ENCODE measurements at regions not wholly inside any gene's neighbourhood (a gene's known extent, or its start where the extent isn't known, plus 50 kb on each side); places are given as distances from the start of the nearest gene placed in this dataset.

DNA sequence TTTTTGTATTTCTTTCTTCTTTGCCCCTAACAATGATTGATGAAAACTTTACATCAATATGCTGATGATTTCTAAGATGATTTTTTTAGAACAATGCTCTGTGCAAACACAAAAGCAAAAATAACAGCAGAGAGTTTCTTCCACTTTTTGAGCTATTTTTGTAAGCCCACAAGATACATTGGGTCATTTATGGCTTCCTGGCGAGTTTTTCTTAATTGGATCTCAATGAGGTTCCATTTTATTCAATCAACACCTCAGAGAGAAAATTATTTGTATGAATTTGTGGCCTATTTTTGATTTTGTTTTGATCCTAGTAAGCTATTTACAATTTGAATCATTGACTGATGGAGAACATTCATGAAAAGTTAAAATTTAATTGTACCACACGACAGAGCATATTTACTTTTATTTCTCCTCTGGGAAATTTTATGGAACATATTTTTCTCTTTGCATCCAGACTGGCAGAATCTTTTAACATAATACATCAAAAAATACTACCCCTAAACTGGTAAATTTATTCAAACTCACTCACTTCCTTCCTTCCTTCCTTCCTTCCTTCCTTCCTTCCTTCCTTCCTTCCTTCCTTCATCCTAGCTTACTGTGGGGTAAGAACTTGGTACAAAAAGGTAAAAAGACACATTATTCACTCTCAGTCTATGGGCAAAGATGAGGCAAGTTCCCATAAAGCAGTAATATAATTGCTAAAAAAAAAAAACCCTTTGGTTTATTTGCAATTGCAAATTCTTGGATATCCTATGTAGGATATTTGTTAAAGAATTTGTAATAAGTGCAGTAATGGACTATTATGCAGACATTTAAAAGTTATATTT is 710.4 kb downstream of the SLC4A3 start:
- H3K9me3 ChIP-seq, result no peaks in the 10 kb centered on the region
- H3K27me3 ChIP-seq, result no peaks in the 10 kb centered on the region
- DNase-seq (ENCODE audit: extremely low spot score in 2 of 2), result no peak
- intact Hi-C loops (cut with DNase I), result no loop called here
- no peak for TF ChIP-seq POLR2AphosphoS5 (IDR thresholded peaks at IDR 0.05; ENCODE audit: insufficient read depth in 1 of 2, low read depth in 1 of 2)
- TF ChIP-seq, protein P1, sequence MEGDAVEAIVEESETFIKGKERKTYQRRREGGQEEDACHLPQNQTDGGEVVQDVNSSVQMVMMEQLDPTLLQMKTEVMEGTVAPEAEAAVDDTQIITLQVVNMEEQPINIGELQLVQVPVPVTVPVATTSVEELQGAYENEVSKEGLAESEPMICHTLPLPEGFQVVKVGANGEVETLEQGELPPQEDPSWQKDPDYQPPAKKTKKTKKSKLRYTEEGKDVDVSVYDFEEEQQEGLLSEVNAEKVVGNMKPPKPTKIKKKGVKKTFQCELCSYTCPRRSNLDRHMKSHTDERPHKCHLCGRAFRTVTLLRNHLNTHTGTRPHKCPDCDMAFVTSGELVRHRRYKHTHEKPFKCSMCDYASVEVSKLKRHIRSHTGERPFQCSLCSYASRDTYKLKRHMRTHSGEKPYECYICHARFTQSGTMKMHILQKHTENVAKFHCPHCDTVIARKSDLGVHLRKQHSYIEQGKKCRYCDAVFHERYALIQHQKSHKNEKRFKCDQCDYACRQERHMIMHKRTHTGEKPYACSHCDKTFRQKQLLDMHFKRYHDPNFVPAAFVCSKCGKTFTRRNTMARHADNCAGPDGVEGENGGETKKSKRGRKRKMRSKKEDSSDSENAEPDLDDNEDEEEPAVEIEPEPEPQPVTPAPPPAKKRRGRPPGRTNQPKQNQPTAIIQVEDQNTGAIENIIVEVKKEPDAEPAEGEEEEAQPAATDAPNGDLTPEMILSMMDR (IDR thresholded peaks at IDR 0.05), result no peak
- TF ChIP-seq POLR2A (IDR thresholded peaks at IDR 0.05), result no peak
- no peak overlapping the region for H3K27ac ChIP-seq
- no peak overlapping the region for H3K4me3 ChIP-seq
- no peaks in the 10 kb centered on the region for H3K36me3 ChIP-seq
- H3K4me1 ChIP-seq, result no peaks in the 10 kb centered on the region

DNA sequence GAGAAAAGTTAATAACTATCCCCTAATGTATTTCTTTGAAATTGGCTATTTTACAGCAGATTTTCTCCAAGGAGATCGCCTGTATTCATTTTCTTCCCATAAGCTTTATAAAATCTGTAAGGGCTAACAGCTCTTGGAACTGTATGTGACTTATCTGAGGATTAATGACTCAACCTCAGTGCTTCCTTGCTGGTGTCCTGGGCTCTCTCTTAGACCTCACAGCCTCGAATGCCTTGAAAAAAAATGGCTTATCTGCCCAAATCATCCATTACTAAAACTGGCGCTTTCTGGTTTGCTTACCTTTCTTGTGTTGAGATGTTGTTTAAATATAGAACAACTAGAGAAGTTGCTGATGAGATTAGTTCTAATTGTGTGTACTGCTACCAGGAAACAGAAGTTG is 713.6 kb downstream of the SLC4A3 start:
- H3K27ac ChIP-seq, result no peak overlapping the region
- H3K9me3 ChIP-seq, result no peaks in the 10 kb centered on the region
- H3K27me3 ChIP-seq, result no peaks in the 10 kb centered on the region
- H3K4me3 ChIP-seq, result no peak overlapping the region
- no peaks in the 10 kb centered on the region for H3K36me3 ChIP-seq
- TF ChIP-seq, protein P1 (IDR thresholded peaks at IDR 0.05), result no peak
- TF ChIP-seq POLR2AphosphoS5 (IDR thresholded peaks at IDR 0.05; ENCODE audit: insufficient read depth in 1 of 2, low read depth in 1 of 2) (no peak), POLR2A (IDR thresholded peaks at IDR 0.05) (no peak)
- H3K4me1 ChIP-seq, result no peaks in the 10 kb centered on the region
- intact Hi-C loops (cut with DNase I), result no loop called here
- DNase-seq (ENCODE audit: extremely low spot score in 2 of 2), result no peak

DNA sequence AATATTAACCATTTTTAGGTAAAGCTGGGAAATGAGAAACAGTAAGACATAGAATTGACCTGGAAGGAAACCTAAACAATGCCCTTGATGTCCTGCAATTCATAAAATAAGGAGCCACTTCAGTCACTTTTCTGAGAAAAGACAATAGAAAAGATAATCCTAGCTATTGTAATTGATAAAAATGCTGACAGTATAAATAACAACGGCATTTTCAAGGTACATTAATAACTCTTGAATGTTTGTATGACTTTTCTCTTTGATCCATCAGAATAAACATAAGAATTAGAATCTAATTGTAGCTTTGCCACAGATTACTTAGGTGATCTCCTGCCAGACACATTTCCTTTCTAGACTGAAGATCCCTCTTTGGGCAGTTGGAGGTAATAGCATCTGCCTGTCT is 719.5 kb downstream of the SLC4A3 start:
- intact Hi-C loops (cut with DNase I), result no loop called here
- Histone ChIP-seq H3K9me3 (no peaks in the 10 kb centered on the region), H3K4me3 (no peak overlapping the region), H3K4me1 (no peaks in the 10 kb centered on the region), H3K36me3 (no peaks in the 10 kb centered on the region), H3K27me3 (no peaks in the 10 kb centered on the region), H3K27ac (no peak overlapping the region)
- TF ChIP-seq, protein P1 (IDR thresholded peaks at IDR 0.05), result no peak
- no peak for TF ChIP-seq POLR2AphosphoS5 (IDR thresholded peaks at IDR 0.05; ENCODE audit: insufficient read depth in 1 of 2, low read depth in 1 of 2)
- TF ChIP-seq POLR2A (IDR thresholded peaks at IDR 0.05), result no peak
- no peak for DNase-seq (ENCODE audit: extremely low spot score in 2 of 2)

DNA sequence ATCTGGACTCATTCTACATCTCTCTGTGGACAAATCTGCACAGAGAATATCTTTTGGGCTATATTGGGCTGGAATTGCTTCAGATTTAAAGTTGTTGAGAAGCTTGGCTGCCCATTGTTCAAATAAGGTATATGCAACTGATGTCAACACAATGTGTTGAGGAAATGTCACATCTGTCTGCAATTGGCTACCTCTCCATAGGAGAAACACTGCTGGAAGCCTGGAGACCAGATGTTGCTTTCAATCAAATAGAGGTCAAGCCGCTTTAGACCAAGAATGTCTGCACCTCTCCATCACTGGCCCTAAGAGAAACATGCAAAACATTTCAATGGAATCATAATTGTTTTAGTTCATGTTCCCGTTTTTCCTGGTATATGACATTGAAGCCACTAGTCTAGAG is 720.2 kb downstream of the SLC4A3 start:
- no peaks in the 10 kb centered on the region for H3K9me3 ChIP-seq
- intact Hi-C loops (cut with DNase I), result no loop called here

DNA sequence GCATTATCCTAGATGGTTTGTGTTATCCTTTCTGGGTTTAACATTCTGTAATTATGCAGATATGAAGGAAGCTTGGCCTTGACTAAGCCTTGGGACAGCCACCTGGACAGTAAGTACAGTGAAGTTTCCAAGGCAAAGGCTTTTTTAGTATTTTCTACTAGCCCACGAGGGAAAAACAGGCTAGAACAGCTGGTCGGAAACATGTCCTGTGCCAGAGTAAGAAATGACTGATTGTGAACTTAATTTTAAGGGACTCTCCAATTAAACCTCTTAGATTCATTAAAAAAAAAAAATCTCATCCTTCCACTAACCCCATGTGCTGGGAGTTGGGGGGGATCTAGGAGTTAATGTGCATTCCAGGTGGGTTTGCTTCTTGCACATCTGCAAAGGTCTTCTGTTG is 720.8 kb downstream of the SLC4A3 start:
- Histone ChIP-seq H3K36me3 (no peaks in the 10 kb centered on the region), H3K9me3 (no peaks in the 10 kb centered on the region), H3K4me3 (no peak overlapping the region), H3K27me3 (no peaks in the 10 kb centered on the region), H3K27ac (no peak overlapping the region), H3K4me1 (no peaks in the 10 kb centered on the region)
- DNase-seq (ENCODE audit: extremely low spot score in 2 of 2), result no peak
- intact Hi-C loops (cut with DNase I), result no loop called here
- TF ChIP-seq POLR2AphosphoS5 (IDR thresholded peaks at IDR 0.05; ENCODE audit: insufficient read depth in 1 of 2, low read depth in 1 of 2) (no peak), POLR2A (IDR thresholded peaks at IDR 0.05) (no peak)
- TF ChIP-seq, protein P1 (IDR thresholded peaks at IDR 0.05), result no peak

More for the DNA sequence above, 720.2 kb downstream of the SLC4A3 start:
- no peak overlapping the region for H3K27ac ChIP-seq
- H3K36me3 ChIP-seq, result no peaks in the 10 kb centered on the region
- H3K4me1 ChIP-seq, result no peaks in the 10 kb centered on the region
- H3K4me3 ChIP-seq, result no peak overlapping the region
- TF ChIP-seq, protein P1 (IDR thresholded peaks at IDR 0.05), result no peak
- no peak for TF ChIP-seq POLR2A (IDR thresholded peaks at IDR 0.05)
- TF ChIP-seq POLR2AphosphoS5 (IDR thresholded peaks at IDR 0.05; ENCODE audit: insufficient read depth in 1 of 2, low read depth in 1 of 2), result no peak
- DNase-seq (ENCODE audit: extremely low spot score in 2 of 2), result no peak
- H3K27me3 ChIP-seq, result no peaks in the 10 kb centered on the region
